A673 (cell line): ENCODE measurements at regions not wholly inside any gene's neighbourhood (a gene's known extent, or its start where the extent isn't known, plus 50 kb on each side); places are given as distances from the start of the nearest gene placed in this dataset.

ENCODE experiments used
- BruUV-seq: library from RNA; stranded (reverse); fragments of 400-500 nt; replicated peaks from 2 replicates; lab custom pipeline; 2021; lab: Mats Ljungman, UMichigan
- CTCF ChIA-PET: fragments of 300-600 bp; sonication (Branson Sonifier 250); formaldehyde crosslinking; loops from one replicate; lab custom pipeline; 2022; ENCODE audit warnings: antibody characterized with exemption; lab: Charles Lee
- POLR2A ChIA-PET: fragments of 300-600 bp; sonication (Branson Sonifier 250); formaldehyde crosslinking; loops from one replicate; lab custom pipeline; 2022; ENCODE audit warnings: antibody characterized with exemption; ENCODE audit not compliant: low non-redundant PET; lab: Charles Lee
- DNase-seq: peaks from one replicate; pipeline ENCODE4 v3.0.0-alpha.2; 2015; ENCODE audit warnings: low spot score
- H3K27ac ChIP-seq: fragments of 200-600 bp; sonication (generic); 2 replicates; pipeline ENCODE4 v1.5.1; 2016; ENCODE audit warnings: mixed run types, low read depth, mild to moderate bottlenecking, mixed read lengths, antibody characterized with exemption, low read length; ENCODE audit not compliant: poor library complexity, severe bottlenecking
- H3K27me3 ChIP-seq: fragments of 200-600 bp; sonication (generic); replicated peaks from 2 replicates; pipeline ENCODE4 v1.6.1; 2017; ENCODE audit warnings: mixed run types, low read depth, mild to moderate bottlenecking, mixed read lengths, antibody characterized with exemption, low read length; ENCODE audit not compliant: insufficient read depth, poor library complexity
- H3K36me3 ChIP-seq: fragments of 200-600 bp; sonication (generic); 2 replicates; pipeline ENCODE4 v1.6.1; 2016; ENCODE audit warnings: mixed run types, mild to moderate bottlenecking, mixed read lengths, antibody characterized with exemption, low read length; ENCODE audit not compliant: insufficient read depth, poor library complexity, severe bottlenecking
- H3K4me1 ChIP-seq: fragments of 200-600 bp; sonication (generic); 2 replicates; pipeline ENCODE4 v1.6.1; 2017; ENCODE audit warnings: mixed run types, mild to moderate bottlenecking, mixed read lengths, antibody characterized with exemption, low read length; ENCODE audit not compliant: insufficient read depth, poor library complexity, severe bottlenecking
- H3K4me3 ChIP-seq: fragments of 200-600 bp; sonication (generic); 2 replicates; pipeline ENCODE4 v1.5.1; 2016; ENCODE audit warnings: low read depth, mixed run types, mild to moderate bottlenecking, mixed read lengths, low read length; ENCODE audit not compliant: poor library complexity, severe bottlenecking
- H3K9me3 ChIP-seq: fragments of 200-600 bp; sonication (generic); 2 replicates; pipeline ENCODE4 v1.6.1; 2016; ENCODE audit warnings: mixed run types, low read depth, mild to moderate bottlenecking, mixed read lengths, antibody characterized with exemption, low read length; ENCODE audit not compliant: poor library complexity, severe bottlenecking
- CTCF ChIP-seq: fragments of 300-800, 200-600 bp; sonication (generic); conservative IDR thresholded peaks from 2 replicates; pipeline ENCODE4 v1.5.1; 2017; ENCODE audit warnings: low read depth, mild to moderate bottlenecking, antibody characterized with exemption, low read length, moderate library complexity, mixed read lengths
- EZH2 ChIP-seq: fragments of 200-600 bp; sonication (generic); IDR thresholded peaks from 2 replicates; pipeline ENCODE4 v1.6.1; 2017; ENCODE audit warnings: borderline replicate concordance, low read depth, mild to moderate bottlenecking, mixed read lengths, antibody characterized with exemption, low read length; ENCODE audit not compliant: poor library complexity, severe bottlenecking
- intact Hi-C: fragments of 100-400 bp; cut with micrococcal nuclease; formaldehyde crosslinking; loops from one replicate; pipeline ENCODE4 v1.10.0; 2022; ENCODE audit not compliant: unreplicated experiment

- POLR2A ChIA-PET: no interaction called here
These were observed 50.6 kb upstream of the CHST11 start for GRCh38 chr12:104406164-104406563.

More at GRCh38 chr12:104406164-104406563, 50.6 kb upstream of the CHST11 start:
- no peaks in the 10 kb centered on the region for H3K9me3 ChIP-seq
- H3K27ac ChIP-seq: no peak overlapping the region
- TF ChIP-seq CTCF (no peak), EZH2 (no peak)
- no peaks in the 10 kb centered on the region for H3K4me1 ChIP-seq
- no TSS peak for BruUV-seq
- no peak overlapping the region for H3K4me3 ChIP-seq
- H3K27me3 ChIP-seq: no peaks in the 10 kb centered on the region
- H3K36me3 ChIP-seq: no peaks in the 10 kb centered on the region
- intact Hi-C loops: no loop called here
- CTCF ChIA-PET: no interaction called here
- DNase-seq: no peak
